Daoy (cell line): ENCODE measurements at regions not wholly inside any gene's neighbourhood (a gene's known extent, or its start where the extent isn't known, plus 50 kb on each side); places are given as distances from the start of the nearest gene placed in this dataset.
"Not testable (repeated sequence)": the region's sequence is repeated elsewhere in the genome, so short reads cannot be mapped to it uniquely, and the experiment has no call there.

Experiments used
- DNase-seq: peaks from one replicate; pipeline ENCODE4 v3.0.0-alpha.2; 2015; ENCODE audit warnings: low read depth

GRCh38 chr11:81769906-81770305, 963.8 kb downstream of the FAM181B start:
- not testable (repeated sequence) for DNase-seq

- no peak for DNase-seq
These were observed 976.6 kb downstream of the FAM181B start for GRCh38 chr11:81756864-81757595.

GRCh38 chr11:81749245-81749644, 984.4 kb downstream of the FAM181B start:
- no peak for DNase-seq

GRCh38 chr11:81744336-81745116, 989.1 kb downstream of the FAM181B start:
- no peak for DNase-seq

- DNase-seq, result no peak
These were observed 1008.0 kb downstream of the FAM181B start for GRCh38 chr11:81725701-81726100.

- no peak for DNase-seq
These were observed 1016.0 kb downstream of the FAM181B start for GRCh38 chr11:81717695-81718094.

GRCh38 chr11:81707881-81708280, 1025.8 kb downstream of the FAM181B start:
- DNase-seq, result no peak

GRCh38 chr11:81705283-81705682, 1028.4 kb downstream of the FAM181B start:
- no peak for DNase-seq

GRCh38 chr11:81700076-81700475, 1033.6 kb downstream of the FAM181B start:
- no peak for DNase-seq

- no peak for DNase-seq
These were observed 1046.6 kb downstream of the FAM181B start for GRCh38 chr11:81687057-81687456.

GRCh38 chr11:81674211-81674610, 1059.5 kb downstream of the FAM181B start:
- no peak for DNase-seq

- no peak for DNase-seq
These were observed 1060.7 kb downstream of the FAM181B start for GRCh38 chr11:81673001-81673400.

- DNase-seq, result no peak
These were observed 1063.6 kb downstream of the FAM181B start for GRCh38 chr11:81669935-81670543.

GRCh38 chr11:81658722-81659121, 1074.9 kb downstream of the FAM181B start:
- no peak for DNase-seq

GRCh38 chr11:81655351-81655750, 1078.3 kb downstream of the FAM181B start:
- DNase-seq, result no peak

GRCh38 chr11:81647374-81647773, 1086.3 kb downstream of the FAM181B start:
- no peak for DNase-seq

- DNase-seq, result no peak
These were observed 1089.3 kb downstream of the FAM181B start for GRCh38 chr11:81644239-81644840.

- DNase-seq, result no peak
These were observed 1099.2 kb downstream of the FAM181B start for GRCh38 chr11:81634483-81634882.

GRCh38 chr11:81602508-81602907, 1131.2 kb downstream of the FAM181B start:
- no peak for DNase-seq

GRCh38 chr11:81596704-81597103, 1137.0 kb downstream of the FAM181B start:
- no peak for DNase-seq

- DNase-seq, result no peak
These were observed 1148.2 kb downstream of the FAM181B start for GRCh38 chr11:81585390-81585933.

- DNase-seq, result no peak
These were observed 1154.3 kb downstream of the FAM181B start for GRCh38 chr11:81579339-81579738.
